Dermis microvascular lymphatic vessel endothelial cell (primary cell): ENCODE measurements at regions not wholly inside any gene's neighbourhood (a gene's known extent, or its start where the extent isn't known, plus 50 kb on each side); places are given as distances from the start of the nearest gene placed in this dataset.

Experiments
- DNase-seq, 2 donors: peaks; one replicate each; pipeline versions ENCODE4 v3.0.0 to v3.0.0-alpha.2; 2010; ENCODE audit warnings: low read depth in 2 of 2

DNA sequence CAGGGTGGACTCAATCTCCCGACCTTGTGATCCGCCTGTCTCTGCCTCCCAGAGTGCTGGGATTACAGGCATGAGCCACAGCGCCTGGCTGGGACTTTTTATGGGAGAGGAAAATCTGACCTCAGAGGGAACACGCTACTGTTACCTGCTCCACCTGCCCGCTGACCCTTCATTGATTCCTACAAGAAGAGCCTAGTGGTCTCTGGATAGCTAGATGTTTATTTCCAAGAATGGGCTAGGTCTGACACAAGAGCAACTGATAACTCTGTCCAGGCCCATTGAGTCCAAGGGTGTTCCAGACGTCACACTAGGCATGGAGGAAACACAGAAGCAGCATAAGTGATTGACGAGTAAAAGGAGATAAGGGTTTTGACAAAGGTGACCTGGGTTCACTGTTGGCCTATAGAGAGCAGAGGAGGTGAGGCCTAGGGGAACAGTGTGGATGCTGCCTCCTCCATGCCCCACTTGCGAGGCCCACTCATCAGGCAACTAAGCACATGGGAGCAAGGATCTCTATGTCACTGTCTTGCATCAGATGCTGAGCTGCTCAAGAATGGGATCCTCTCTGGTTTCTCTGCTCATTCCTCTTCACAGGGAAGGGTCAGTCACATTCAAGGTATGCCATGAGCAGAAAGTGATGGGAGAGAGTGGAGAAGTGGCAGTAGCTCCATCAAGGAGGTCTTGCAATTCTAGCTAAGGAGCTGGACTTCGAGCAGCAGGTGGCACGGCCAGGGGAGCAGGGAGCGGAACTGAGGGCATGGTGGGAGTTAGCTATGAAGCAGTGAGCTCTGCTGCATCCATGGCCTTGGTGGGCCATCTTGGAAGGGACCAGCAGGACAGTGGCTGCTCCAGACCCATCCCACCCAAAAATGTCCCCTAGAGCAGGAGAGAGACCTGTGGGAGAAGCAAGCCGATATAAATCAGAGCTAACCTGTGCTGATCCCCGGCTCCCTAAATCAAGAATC is 145.2 kb downstream of the WSCD1 start:
- no peak for DNase-seq

DNA sequence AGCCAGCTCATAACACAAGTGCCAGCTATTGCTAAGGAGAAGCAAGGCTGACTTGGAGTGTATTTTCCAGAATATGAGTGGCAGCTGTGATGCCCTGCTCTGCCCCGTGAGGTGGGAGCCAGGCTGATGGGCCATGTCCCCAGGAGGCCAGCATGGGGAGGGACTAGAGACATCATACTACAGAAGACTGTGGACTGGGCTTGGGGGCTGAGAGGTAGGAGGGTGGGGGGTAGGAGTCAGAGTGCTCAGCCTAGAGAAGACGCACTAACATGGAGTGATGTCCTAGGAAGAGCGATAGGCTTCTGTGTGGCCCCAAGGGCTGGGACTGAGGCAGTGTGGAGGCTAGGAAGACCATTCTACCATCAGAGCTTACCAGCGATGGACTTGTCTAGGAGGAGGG is 143.7 kb downstream of the WSCD1 start:
- no peak for DNase-seq

DNA sequence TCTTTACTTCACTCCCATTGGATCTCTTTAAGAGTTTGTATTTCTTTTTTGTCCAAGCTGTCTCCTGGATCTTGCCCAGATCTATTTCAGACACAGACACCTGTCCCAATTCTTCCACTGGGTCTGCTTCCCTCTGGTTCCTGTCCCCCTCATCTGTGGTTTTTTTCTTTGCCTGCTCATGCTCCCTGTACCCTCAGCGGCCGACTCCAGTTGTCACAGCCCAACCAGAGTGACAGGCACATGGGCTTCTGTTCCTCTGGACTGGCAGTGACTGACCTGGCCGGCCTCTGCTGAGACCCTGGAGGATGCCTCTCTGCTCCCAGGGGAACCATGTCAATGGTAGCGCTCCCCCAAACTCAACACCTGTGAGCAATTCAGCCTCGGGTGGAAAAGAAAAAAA is 142.6 kb downstream of the WSCD1 start:
- no peak for DNase-seq

DNA sequence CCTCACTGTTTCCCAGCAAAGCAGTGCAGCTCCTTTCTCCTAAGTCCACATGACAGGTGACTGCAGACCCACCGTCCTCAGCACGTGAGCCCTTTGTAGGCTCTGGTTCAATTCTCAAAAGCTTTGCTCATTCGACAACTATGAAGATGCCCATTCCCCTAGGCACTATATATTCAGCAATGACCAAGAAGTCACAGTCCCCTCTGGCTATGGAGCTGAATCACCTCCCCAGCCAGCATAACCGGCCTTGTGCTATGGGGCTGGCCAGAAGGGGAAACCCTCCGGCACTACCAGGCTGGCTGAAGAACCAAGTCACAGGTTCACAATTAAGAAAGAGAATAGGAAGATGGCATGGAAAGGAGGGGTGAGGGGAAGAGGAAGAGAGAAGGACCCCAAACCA is 139.7 kb downstream of the WSCD1 start:
- DNase-seq: no peak

GRCh38 chr17:6208608-6209180 is 138.5 kb downstream of the WSCD1 start:
- DNase-seq: no peak

GRCh38 chr17:6205525-6205924 is 135.3 kb downstream of the WSCD1 start:
- no peak for DNase-seq

- DNase-seq: no peak
Observed at GRCh38 chr17:6205033-6205432, 134.9 kb downstream of the WSCD1 start.

DNA sequence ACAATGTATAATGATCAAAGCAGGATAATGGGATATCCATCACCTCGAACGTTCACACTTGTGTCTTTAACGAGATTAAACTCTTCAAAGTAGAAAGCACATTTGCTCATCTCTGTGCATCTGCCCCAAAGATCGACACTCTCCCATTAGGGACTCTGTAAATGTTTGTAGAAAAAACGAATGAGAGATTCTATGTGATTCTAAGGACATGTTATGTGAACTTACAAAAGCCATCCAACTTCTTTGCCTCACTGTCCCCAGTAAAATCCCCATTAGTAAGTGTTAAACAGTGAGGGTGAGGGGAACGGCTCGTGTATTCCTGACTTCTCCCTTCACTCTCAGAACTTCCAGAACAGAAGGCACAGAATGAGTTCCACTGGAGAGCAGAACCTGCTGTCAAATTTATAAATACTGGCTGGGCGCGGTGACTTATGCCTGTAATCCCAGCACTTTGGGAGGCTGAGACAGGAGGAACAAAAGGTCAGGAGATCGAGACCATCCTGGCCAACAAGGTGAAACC is 134.1 kb downstream of the WSCD1 start:
- DNase-seq: no peak

- DNase-seq: no peak
Observed at GRCh38 chr17:6196355-6196754, 126.2 kb downstream of the WSCD1 start.

- DNase-seq: no peak
Observed at GRCh38 chr17:6195123-6195522, 124.9 kb downstream of the WSCD1 start.

DNA sequence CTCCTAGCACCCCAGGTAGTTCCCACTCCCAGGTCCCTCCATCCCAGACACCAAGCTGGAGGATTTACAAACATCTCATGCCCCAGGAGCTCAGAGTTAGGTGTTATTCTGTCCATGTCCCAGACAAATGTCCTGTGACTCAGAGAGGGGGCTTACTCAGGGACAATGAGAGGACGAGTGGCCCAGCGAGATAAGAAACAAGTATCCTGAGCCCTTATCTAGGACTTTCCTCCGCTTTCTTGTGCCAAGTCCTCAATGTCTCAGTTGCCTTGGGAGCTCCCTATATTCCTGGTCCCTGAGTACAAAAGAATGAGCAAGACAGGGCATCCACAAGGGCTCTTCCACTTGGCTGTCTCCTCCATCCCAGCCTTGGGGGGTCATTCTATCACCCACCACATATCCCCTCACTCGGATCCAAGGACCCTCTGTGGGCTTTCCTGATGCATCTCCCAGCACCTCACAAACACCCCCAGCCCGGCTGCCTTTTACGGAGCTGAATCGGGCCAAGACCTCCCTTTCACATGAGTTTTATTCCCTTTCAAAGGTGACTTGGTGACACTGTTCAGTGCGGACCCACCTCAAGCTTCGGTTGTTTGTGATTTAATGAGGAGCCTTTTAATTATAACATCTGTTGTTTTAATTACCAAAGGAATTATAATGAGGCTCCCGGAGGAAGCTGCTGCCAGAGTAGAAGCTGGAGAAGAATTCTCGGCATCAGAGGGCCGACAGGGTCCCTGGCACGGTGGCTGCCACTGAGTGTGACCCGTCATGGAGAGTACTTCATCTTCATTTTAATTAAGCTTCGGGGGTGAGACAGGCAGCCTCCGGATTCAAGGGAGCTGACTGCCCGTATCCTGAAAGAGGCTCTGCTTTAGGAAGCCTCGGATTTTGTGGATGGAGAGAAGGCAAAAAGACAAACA is 121.5 kb downstream of the WSCD1 start:
- DNase-seq: no peak

DNA sequence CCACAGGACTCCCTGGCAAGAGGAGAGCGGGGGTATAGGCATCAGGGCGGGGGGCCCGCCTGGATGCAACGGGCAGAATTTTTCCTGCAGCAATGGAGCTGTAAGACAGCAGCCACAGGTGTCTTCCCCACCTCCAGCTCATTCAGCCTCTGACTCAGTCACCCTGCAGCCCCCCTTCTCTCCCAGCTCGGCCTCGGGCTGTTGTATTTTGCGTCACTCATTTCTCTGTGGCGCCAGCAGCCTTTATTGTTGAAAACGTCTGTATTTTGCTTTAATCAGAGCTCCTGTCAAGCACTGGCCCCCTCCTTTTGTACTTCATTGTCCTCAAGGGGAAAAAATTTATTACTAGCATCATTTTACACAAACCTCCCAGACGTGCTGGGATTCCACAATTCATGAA is 117.7 kb downstream of the WSCD1 start:
- no peak for DNase-seq

GRCh38 chr17:6186998-6187397 is 116.8 kb downstream of the WSCD1 start:
- DNase-seq: no peak

DNA sequence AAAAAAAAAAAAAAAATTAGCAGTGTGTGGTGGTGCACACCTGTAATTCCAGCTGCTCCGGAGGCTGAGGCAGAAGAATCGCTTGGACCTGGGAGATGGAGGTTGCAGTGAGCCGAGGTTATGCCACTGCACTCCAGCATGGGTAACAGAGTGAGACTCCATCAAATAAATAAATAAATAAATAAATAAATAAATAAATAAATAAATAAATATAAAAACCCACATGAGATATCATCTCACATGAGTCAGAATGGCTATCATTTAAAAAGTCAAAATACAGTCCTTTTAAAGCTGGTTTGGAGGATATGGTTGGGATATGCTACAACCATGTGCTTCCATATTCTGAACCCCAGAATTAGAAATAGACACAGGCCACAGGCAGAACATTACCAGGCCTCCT is 114.3 kb downstream of the WSCD1 start:
- no peak for DNase-seq

GRCh38 chr17:6179017-6179416 is 108.8 kb downstream of the WSCD1 start:
- peak; percentile 38 to 43 for DNase-seq

GRCh38 chr17:6177941-6178694 is 107.9 kb downstream of the WSCD1 start:
- DNase-seq: no peak
